NCI-H526 treated with DMSO at 0.1 percent for 48 hours (cell line): ENCODE measurements at regions not wholly inside any gene's neighbourhood (a gene's known extent, or its start where the extent isn't known, plus 50 kb on each side); places are given as distances from the start of the nearest gene placed in this dataset.
A peak's percentile ranks its signal among the peaks of the same experiment; 100 is the strongest.
"Not testable (repeated sequence)": the region's sequence is repeated elsewhere in the genome, so short reads cannot be mapped to it uniquely, and the experiment has no call there.

Experiments
- DNase-seq: peaks from one replicate; lab custom pipeline; 2025; lab: John Stamatoyannopoulos, UW

- no peak for DNase-seq
Measured at GRCh38 chrX:151042842-151043241, 59.7 kb downstream of the HMGB3 start.

GRCh38 chrX:151066373-151066772 is 83.2 kb downstream of the HMGB3 start:
- DNase-seq = not testable (repeated sequence)

- DNase-seq = no peak
Measured at GRCh38 chrX:151073767-151074166, 90.6 kb downstream of the HMGB3 start.

GRCh38 chrX:151081016-151081415 is 95.4 kb upstream of the GPR50 start:
- DNase-seq = no peak

- DNase-seq = peak; percentile 24
Measured at GRCh38 chrX:151082077-151082948, 94.1 kb upstream of the GPR50 start.

GRCh38 chrX:151084454-151084853 is 91.9 kb upstream of the GPR50 start:
- no peak for DNase-seq

- DNase-seq = no peak
Measured at GRCh38 chrX:151085207-151085606, 91.2 kb upstream of the GPR50 start.

- no peak for DNase-seq
Measured at GRCh38 chrX:151088221-151088620, 88.2 kb upstream of the GPR50 start.

GRCh38 chrX:151099001-151099400 is 77.4 kb upstream of the GPR50 start:
- no peak for DNase-seq

GRCh38 chrX:151100799-151101198 is 75.6 kb upstream of the GPR50 start:
- DNase-seq = no peak

GRCh38 chrX:151113200-151113599 is 63.2 kb upstream of the GPR50 start:
- not testable (repeated sequence) for DNase-seq
